Keratinocyte (primary cell): ENCODE measurements at regions not wholly inside any gene's neighbourhood (a gene's known extent, or its start where the extent isn't known, plus 50 kb on each side); places are given as distances from the start of the nearest gene placed in this dataset.

ENCODE experiments used
- CTCF ChIP-seq, 3 experiments: IDR thresholded peaks in 1 of 3; conservative IDR thresholded peaks in 1 of 3; optimal IDR thresholded peaks in 1 of 3; 2 replicates in 2 of 3; 3 replicates in 1 of 3; pipeline versions ENCODE3 to v1.5.1; 2011; ENCODE audit warnings: low read length in 3 of 3, mild to moderate bottlenecking in 3 of 3, moderate library complexity in 2 of 3, control low read depth in 1 of 3, inconsistent platforms in 1 of 3; ENCODE audit not compliant: insufficient read depth in 2 of 3; ENCODE audit errors: extremely low read depth in 1 of 3
- EZH2 ChIP-seq: IDR thresholded peaks from one replicate; pipeline ENCODE4 v1.6.1; 2012; ENCODE audit warnings: inconsistent platforms, mild to moderate bottlenecking, low read length, moderate library complexity

GRCh38 chr20:54874718-54875117 is 399.3 kb downstream of the DOK5 start:
- TF ChIP-seq CTCF (optimal IDR thresholded peaks at IDR 0.05 in 1 of 3, IDR thresholded peaks at IDR 0.05 in 1 of 3, conservative IDR thresholded peaks at IDR 0.05 in 1 of 3; ENCODE audit: extremely low read depth in 1 of 3, insufficient read depth in 2 of 3, low read length in 3 of 3) (no peak), EZH2 (no peak)
